ENCODE measurements at regions not wholly inside any gene's neighbourhood (a gene's known extent, or its start where the extent isn't known, plus 50 kb on each side); places are given as distances from the start of the nearest gene placed in this dataset.

DNA sequence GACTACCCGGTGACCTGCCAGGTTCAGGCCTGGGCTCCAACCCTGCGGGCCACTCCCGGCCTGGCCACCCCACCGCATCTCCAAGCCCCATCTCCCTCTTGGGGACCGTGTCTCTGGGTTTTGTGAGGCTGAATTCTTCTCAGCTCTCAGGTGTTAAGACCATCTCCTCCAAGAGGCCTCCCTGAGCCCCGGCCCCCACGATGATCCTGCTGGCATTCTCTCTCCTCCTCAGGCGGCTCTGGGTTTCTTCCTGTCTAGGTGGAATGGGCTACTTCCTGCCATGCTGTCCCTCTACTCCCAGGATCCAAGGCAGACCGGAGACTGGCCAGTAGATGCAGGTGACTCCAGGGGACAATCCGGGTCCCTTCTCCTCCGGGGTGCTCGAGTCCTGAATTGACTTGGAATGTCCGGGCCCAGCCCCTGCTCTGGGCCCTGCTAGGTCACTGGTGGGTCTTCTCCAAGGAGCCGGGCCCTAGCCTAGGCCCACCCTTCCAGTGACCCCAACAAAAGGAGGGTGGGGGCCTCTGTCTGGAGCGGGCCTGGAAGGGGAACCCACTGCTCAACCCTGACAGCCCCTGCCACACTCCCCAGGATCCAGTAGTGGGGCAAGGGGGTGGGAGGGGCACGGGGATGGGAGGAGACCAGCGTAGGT lies 219.8 kb downstream of the C9orf50 start:
- TF ChIP-seq, protein P1, sequence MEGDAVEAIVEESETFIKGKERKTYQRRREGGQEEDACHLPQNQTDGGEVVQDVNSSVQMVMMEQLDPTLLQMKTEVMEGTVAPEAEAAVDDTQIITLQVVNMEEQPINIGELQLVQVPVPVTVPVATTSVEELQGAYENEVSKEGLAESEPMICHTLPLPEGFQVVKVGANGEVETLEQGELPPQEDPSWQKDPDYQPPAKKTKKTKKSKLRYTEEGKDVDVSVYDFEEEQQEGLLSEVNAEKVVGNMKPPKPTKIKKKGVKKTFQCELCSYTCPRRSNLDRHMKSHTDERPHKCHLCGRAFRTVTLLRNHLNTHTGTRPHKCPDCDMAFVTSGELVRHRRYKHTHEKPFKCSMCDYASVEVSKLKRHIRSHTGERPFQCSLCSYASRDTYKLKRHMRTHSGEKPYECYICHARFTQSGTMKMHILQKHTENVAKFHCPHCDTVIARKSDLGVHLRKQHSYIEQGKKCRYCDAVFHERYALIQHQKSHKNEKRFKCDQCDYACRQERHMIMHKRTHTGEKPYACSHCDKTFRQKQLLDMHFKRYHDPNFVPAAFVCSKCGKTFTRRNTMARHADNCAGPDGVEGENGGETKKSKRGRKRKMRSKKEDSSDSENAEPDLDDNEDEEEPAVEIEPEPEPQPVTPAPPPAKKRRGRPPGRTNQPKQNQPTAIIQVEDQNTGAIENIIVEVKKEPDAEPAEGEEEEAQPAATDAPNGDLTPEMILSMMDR (IDR thresholded peaks at IDR 0.05; ENCODE audit: low read depth, low read length, poor library complexity, severe bottlenecking), result no peak
- no peak for TF ChIP-seq EZH2phosphoT487 (IDR thresholded peaks at IDR 0.05; ENCODE audit: borderline replicate concordance, low read length)
- Histone ChIP-seq H3K4me2 (ENCODE audit: low read length) (no peak overlapping the region), H3K27me3 (ENCODE audit: control insufficient read depth, low read length) (no peaks in the 10 kb centered on the region), H3K9me3 (ENCODE audit: control insufficient read depth, insufficient read depth, low read length) (no peaks in the 10 kb centered on the region), H3K27ac (ENCODE audit: low read depth, low read length) (no peak overlapping the region), H3F3A (ENCODE audit: control insufficient read depth, insufficient read depth) (no peaks in the 10 kb centered on the region), H3K9me2 (replicated peaks; ENCODE audit: control insufficient read depth, low read length) (no peaks in the 10 kb centered on the region), H3K4me1 (ENCODE audit: control insufficient read depth, low read length) (no peaks in the 10 kb centered on the region), H3K36me3 (ENCODE audit: control insufficient read depth, low read length) (no peaks in the 10 kb centered on the region), H4K20me1 (ENCODE audit: control insufficient read depth, insufficient read depth, low read depth, low read length) (no peaks in the 10 kb centered on the region), H3K4me3 (ENCODE audit: low read length) (no peak overlapping the region), H3K79me2 (ENCODE audit: control insufficient read depth, low read length) (no peaks in the 10 kb centered on the region)

DNA sequence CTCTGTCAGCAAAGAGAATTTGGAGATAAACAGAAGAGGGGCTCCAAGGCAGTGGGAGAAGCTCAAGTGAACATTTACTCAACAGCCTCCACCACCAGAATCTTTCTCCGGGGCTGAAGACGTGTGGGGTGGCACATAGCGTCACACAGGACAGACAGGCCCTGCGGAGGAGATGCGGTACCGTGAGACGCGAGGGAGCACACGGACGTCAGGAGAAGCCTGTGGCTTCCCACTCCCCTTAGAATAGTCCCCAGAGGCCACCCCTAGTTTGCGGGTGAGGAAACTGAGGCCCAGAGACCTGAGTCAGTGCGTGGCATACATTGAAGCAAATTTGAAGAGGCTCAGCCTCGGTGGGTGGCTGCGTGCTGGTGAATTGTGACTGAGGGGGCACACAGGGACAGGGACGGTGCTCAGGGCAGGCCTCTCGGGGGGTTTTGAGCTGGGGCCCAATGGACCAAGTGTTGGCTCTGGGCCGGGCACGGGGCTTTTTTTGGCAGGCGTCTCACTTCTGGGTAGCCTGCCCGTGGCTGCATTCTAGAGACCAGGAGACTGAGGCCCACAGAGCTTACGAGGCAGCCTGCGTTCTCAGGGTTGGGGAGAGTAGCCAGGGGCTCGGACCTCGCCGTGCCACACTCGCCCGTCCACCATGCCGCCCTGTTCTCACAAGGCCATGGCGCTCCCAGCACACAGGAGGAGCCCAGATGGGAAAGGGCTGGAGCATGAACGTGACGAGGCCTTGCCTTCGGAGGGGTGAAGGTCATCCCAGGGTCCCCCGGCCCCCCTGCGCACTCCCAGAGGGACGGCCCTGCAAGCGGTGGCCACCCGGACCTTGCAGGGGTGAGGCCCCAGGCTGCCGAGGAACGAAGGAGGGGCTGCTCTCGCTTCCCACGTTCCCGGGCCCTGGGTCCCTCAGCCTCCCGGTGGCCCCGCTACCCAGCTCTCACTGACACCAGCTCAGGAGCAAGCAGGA lies 220.6 kb downstream of the C9orf50 start:
- H3K27ac ChIP-seq (ENCODE audit: low read depth, low read length), result no peak overlapping the region
- H3K9me3 ChIP-seq (ENCODE audit: control insufficient read depth, insufficient read depth, low read length), result no peaks in the 10 kb centered on the region
- H3K79me2 ChIP-seq (ENCODE audit: control insufficient read depth, low read length), result no peaks in the 10 kb centered on the region
- no peaks in the 10 kb centered on the region for H3K36me3 ChIP-seq (ENCODE audit: control insufficient read depth, low read length)
- no peaks in the 10 kb centered on the region for H3K9me2 ChIP-seq (replicated peaks; ENCODE audit: control insufficient read depth, low read length)
- H4K20me1 ChIP-seq (ENCODE audit: control insufficient read depth, insufficient read depth, low read depth, low read length), result no peaks in the 10 kb centered on the region
- no peaks in the 10 kb centered on the region for H3K27me3 ChIP-seq (ENCODE audit: control insufficient read depth, low read length)
- TF ChIP-seq, protein P1 (IDR thresholded peaks at IDR 0.05; ENCODE audit: low read depth, low read length, poor library complexity, severe bottlenecking), result no peak
- TF ChIP-seq EZH2phosphoT487 (IDR thresholded peaks at IDR 0.05; ENCODE audit: borderline replicate concordance, low read length), result no peak
- H3K4me3 ChIP-seq (ENCODE audit: low read length), result no peak overlapping the region
- no peak overlapping the region for H3K4me2 ChIP-seq (ENCODE audit: low read length)
- H3K4me1 ChIP-seq (ENCODE audit: control insufficient read depth, low read length), result no peaks in the 10 kb centered on the region
- H3F3A ChIP-seq (ENCODE audit: control insufficient read depth, insufficient read depth), result no peaks in the 10 kb centered on the region

DNA sequence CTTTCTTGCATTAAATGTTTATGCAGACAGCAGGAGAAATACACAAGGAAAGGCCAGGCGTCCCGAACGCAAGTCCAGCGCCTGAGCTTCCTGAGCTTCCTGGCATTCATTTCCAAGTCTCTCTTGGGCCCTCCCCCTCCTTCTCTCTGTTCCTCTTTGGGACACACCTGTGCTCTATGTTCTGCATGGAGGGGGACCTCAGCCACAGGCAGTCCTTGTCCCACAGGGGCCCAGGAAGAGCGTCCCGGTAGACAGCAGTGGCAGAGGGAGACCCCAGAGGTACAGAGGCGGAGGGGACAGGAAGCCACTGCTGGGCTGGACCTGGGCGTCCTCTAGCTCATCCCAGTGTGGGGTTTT lies 221.3 kb downstream of the C9orf50 start:
- no peak for TF ChIP-seq EZH2phosphoT487 (IDR thresholded peaks at IDR 0.05; ENCODE audit: borderline replicate concordance, low read length)
- TF ChIP-seq, protein P1 (IDR thresholded peaks at IDR 0.05; ENCODE audit: low read depth, low read length, poor library complexity, severe bottlenecking), result no peak
- Histone ChIP-seq H3K27me3 (ENCODE audit: control insufficient read depth, low read length) (no peaks in the 10 kb centered on the region), H4K20me1 (ENCODE audit: control insufficient read depth, insufficient read depth, low read depth, low read length) (no peaks in the 10 kb centered on the region), H3K79me2 (ENCODE audit: control insufficient read depth, low read length) (no peaks in the 10 kb centered on the region), H3K4me2 (ENCODE audit: low read length) (no peak overlapping the region), H3F3A (ENCODE audit: control insufficient read depth, insufficient read depth) (no peaks in the 10 kb centered on the region), H3K4me3 (ENCODE audit: low read length) (no peak overlapping the region), H3K9me2 (replicated peaks; ENCODE audit: control insufficient read depth, low read length) (no peaks in the 10 kb centered on the region), H3K36me3 (ENCODE audit: control insufficient read depth, low read length) (no peaks in the 10 kb centered on the region), H3K4me1 (ENCODE audit: control insufficient read depth, low read length) (no peaks in the 10 kb centered on the region), H3K27ac (ENCODE audit: low read depth, low read length) (no peak overlapping the region), H3K9me3 (ENCODE audit: control insufficient read depth, insufficient read depth, low read length) (no peaks in the 10 kb centered on the region)

Data from DOHH2 (cell line).